ENCODE measurements at regions not wholly inside any gene's neighbourhood (a gene's known extent, or its start where the extent isn't known, plus 50 kb on each side); places are given as distances from the start of the nearest gene placed in this dataset.

GRCh38 chr16:52812678-52813556 is 239.8 kb downstream of the CHD9NB start:
- DNase-seq (ENCODE audit: low spot score) = no peak
- intact Hi-C loops (cut with DNase I) = no loop called here

GRCh38 chr16:52805559-52806168 is 247.0 kb downstream of the CHD9NB start:
- DNase-seq (ENCODE audit: low spot score) = no peak
- intact Hi-C loops (cut with DNase I) = loop anchor here in 1 of 2 donors (5.0 kb wide), 2 partner anchors 182 to 593 kb away; no protein-coding TSS in a partner anchor

GRCh38 chr16:52800432-52800831 is 252.3 kb downstream of the CHD9NB start:
- no peak for DNase-seq (ENCODE audit: low spot score)
- intact Hi-C loops (cut with DNase I) = no loop called here

- DNase-seq (ENCODE audit: low spot score) = no peak
- intact Hi-C loops (cut with DNase I) = no loop called here
Measured at GRCh38 chr16:52799149-52799548, 252.2 kb upstream of the TOX3 start.

- intact Hi-C loops (cut with DNase I) = no loop called here
- no peak for DNase-seq (ENCODE audit: low spot score)
Measured at GRCh38 chr16:52787709-52788108, 240.8 kb upstream of the TOX3 start.

GRCh38 chr16:52786091-52786490 is 239.1 kb upstream of the TOX3 start:
- no peak for DNase-seq (ENCODE audit: low spot score)
- intact Hi-C loops (cut with DNase I) = no loop called here

- intact Hi-C loops (cut with DNase I) = no loop called here
- no peak for DNase-seq (ENCODE audit: low spot score)
Measured at GRCh38 chr16:52785653-52786052, 238.7 kb upstream of the TOX3 start.

GRCh38 chr16:52783616-52784015 is 236.7 kb upstream of the TOX3 start:
- DNase-seq (ENCODE audit: low spot score) = no peak
- intact Hi-C loops (cut with DNase I) = no loop called here

GRCh38 chr16:52781005-52781630 is 234.2 kb upstream of the TOX3 start:
- intact Hi-C loops (cut with DNase I) = no loop called here
- no peak for DNase-seq (ENCODE audit: low spot score)

GRCh38 chr16:52773026-52773425 is 226.1 kb upstream of the TOX3 start:
- intact Hi-C loops (cut with DNase I) = no loop called here
- no peak for DNase-seq (ENCODE audit: low spot score)

- intact Hi-C loops (cut with DNase I) = no loop called here
- no peak for DNase-seq (ENCODE audit: low spot score)
Measured at GRCh38 chr16:52770828-52771227, 223.9 kb upstream of the TOX3 start.

GRCh38 chr16:52758473-52758855 is 211.5 kb upstream of the TOX3 start:
- intact Hi-C loops (cut with DNase I) = no loop called here
- DNase-seq (ENCODE audit: low spot score) = no peak

- intact Hi-C loops (cut with DNase I) = no loop called here
- no peak for DNase-seq (ENCODE audit: low spot score)
Measured at GRCh38 chr16:52757746-52758472, 211.0 kb upstream of the TOX3 start.

- intact Hi-C loops (cut with DNase I) = no loop called here
- DNase-seq (ENCODE audit: low spot score) = no peak
Measured at GRCh38 chr16:52756812-52757517, 210.0 kb upstream of the TOX3 start.

- no peak for DNase-seq (ENCODE audit: low spot score)
- intact Hi-C loops (cut with DNase I) = no loop called here
Measured at GRCh38 chr16:52755396-52755795, 208.5 kb upstream of the TOX3 start.

- intact Hi-C loops (cut with DNase I) = no loop called here
- no peak for DNase-seq (ENCODE audit: low spot score)
Measured at GRCh38 chr16:52751035-52751434, 204.1 kb upstream of the TOX3 start.

GRCh38 chr16:52748741-52749140 is 201.8 kb upstream of the TOX3 start:
- intact Hi-C loops (cut with DNase I) = no loop called here
- DNase-seq (ENCODE audit: low spot score) = no peak

- intact Hi-C loops (cut with DNase I) = no loop called here
- DNase-seq (ENCODE audit: low spot score) = no peak
Measured at GRCh38 chr16:52747088-52747595, 200.2 kb upstream of the TOX3 start.

GRCh38 chr16:52743707-52744106 is 196.8 kb upstream of the TOX3 start:
- intact Hi-C loops (cut with DNase I) = loop anchor here in 1 of 2 donors (5.0 kb wide), 1 partner anchor 1226 kb away; no protein-coding TSS in a partner anchor

More at GRCh38 chr16:52743707-52744106, 196.8 kb upstream of the TOX3 start:
- no peak for DNase-seq (ENCODE audit: low spot score)

Measured in posterior vena cava (tissue), 2 donors.